ENCODE measurements at regions not wholly inside any gene's neighbourhood (a gene's known extent, or its start where the extent isn't known, plus 50 kb on each side); places are given as distances from the start of the nearest gene placed in this dataset.

DNA sequence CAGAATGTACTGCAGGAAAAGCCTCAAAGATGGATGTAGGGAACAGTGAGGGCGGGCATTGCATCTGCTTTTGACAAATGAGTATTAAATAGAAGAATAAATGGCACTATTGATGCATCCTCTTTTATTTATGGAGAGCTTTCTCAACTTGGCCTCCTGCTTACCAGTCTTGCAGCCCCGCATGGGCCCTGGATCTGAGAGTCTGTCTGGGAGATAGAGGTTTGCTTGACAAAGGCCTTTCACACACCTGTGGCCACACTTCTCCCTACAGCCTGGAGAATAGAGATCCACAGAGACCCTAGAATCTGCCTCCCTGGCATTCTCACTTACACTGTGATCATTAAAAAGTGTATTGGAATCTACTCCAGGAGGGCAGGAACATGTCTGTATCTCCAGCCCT lies 203.8 kb upstream of the CDH4 start:
- TF ChIP-seq, protein P1, sequence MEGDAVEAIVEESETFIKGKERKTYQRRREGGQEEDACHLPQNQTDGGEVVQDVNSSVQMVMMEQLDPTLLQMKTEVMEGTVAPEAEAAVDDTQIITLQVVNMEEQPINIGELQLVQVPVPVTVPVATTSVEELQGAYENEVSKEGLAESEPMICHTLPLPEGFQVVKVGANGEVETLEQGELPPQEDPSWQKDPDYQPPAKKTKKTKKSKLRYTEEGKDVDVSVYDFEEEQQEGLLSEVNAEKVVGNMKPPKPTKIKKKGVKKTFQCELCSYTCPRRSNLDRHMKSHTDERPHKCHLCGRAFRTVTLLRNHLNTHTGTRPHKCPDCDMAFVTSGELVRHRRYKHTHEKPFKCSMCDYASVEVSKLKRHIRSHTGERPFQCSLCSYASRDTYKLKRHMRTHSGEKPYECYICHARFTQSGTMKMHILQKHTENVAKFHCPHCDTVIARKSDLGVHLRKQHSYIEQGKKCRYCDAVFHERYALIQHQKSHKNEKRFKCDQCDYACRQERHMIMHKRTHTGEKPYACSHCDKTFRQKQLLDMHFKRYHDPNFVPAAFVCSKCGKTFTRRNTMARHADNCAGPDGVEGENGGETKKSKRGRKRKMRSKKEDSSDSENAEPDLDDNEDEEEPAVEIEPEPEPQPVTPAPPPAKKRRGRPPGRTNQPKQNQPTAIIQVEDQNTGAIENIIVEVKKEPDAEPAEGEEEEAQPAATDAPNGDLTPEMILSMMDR (IDR thresholded peaks at IDR 0.05), result no peak
- no peak for TF ChIP-seq POLR2A (IDR thresholded peaks at IDR 0.05)

All from lower leg skin (tissue), 3 donors.